SU-DHL-6 (cell line): ENCODE measurements at regions not wholly inside any gene's neighbourhood (a gene's known extent, or its start where the extent isn't known, plus 50 kb on each side); places are given as distances from the start of the nearest gene placed in this dataset.

Experiments used
- H2AFZ ChIP-seq: fragments of 200-600 bp; sonication (generic); 2 replicates; pipeline ENCODE4 v1.6.1; 2014; ENCODE audit warnings: low read depth, mild to moderate bottlenecking, moderate library complexity, mixed read lengths, antibody characterized with exemption, low read length; ENCODE audit not compliant: severe bottlenecking
- H3F3A ChIP-seq: fragments of 200-600 bp; shearing (Covaris generic); 2 replicates; pipeline ENCODE4 v1.6.0; 2016; ENCODE audit warnings: antibody characterized with exemption, mild to moderate bottlenecking; ENCODE audit not compliant: insufficient read depth
- H3K27ac ChIP-seq: fragments of 200-600 bp; sonication (generic); 2 replicates; pipeline ENCODE4 v1.5.1; 2016; ENCODE audit warnings: low read depth, mild to moderate bottlenecking, low read length, moderate library complexity, mixed read lengths
- H3K27me3 ChIP-seq: fragments of 200-600 bp; sonication (generic), shearing (Covaris generic); 2 replicates; pipeline ENCODE4 v1.6.0; 2014; ENCODE audit warnings: mild to moderate bottlenecking, low read length
- H3K36me3 ChIP-seq: fragments of 200-600 bp; sonication (generic); 2 replicates; pipeline ENCODE4 v1.6.1; 2014; ENCODE audit warnings: mild to moderate bottlenecking, low read length, mixed read lengths
- H3K4me2 ChIP-seq: fragments of 300-600, 200-600 bp; shearing (Covaris generic), sonication (generic); 2 replicates; pipeline ENCODE4 v1.6.0; 2014; ENCODE audit warnings: low read length, low read depth, mild to moderate bottlenecking; ENCODE audit not compliant: poor library complexity, severe bottlenecking
- H3K4me3 ChIP-seq: fragments of 200-600 bp; sonication (generic); 2 replicates; pipeline ENCODE4 v1.5.1; 2014; ENCODE audit warnings: antibody characterized with exemption, low read length, mild to moderate bottlenecking, mixed read lengths; ENCODE audit not compliant: insufficient read depth, poor library complexity, severe bottlenecking
- H3K79me2 ChIP-seq: fragments of 200-600 bp; sonication (generic); 2 replicates; pipeline ENCODE4 v1.6.1; 2014; ENCODE audit warnings: mild to moderate bottlenecking, low read length, moderate library complexity; ENCODE audit not compliant: insufficient read depth
- H3K9ac ChIP-seq: fragments of 200-600 bp; sonication (generic); 2 replicates; pipeline ENCODE4 v1.7.0; 2014; ENCODE audit warnings: mild to moderate bottlenecking, low read length
- H3K9me2 ChIP-seq: fragments of 200-600 bp; sonication (generic); replicated peaks from 2 replicates; pipeline ENCODE4 v1.6.1; 2014; ENCODE audit warnings: low read length; ENCODE audit not compliant: insufficient read depth
- H3K9me3 ChIP-seq: fragments of 200-600 bp; sonication (generic); 2 replicates; pipeline ENCODE4 v1.6.1; 2014; ENCODE audit warnings: low read length, mixed read lengths; ENCODE audit not compliant: insufficient read depth
- H4K20me1 ChIP-seq: fragments of 200-600 bp; sonication (generic); 2 replicates; pipeline ENCODE4 v1.6.1; 2014; ENCODE audit warnings: low read depth, mild to moderate bottlenecking, antibody characterized with exemption, low read length, moderate library complexity, mixed read lengths
- EZH2phosphoT487 ChIP-seq: fragments of 200-600 bp; sonication (generic), shearing (Covaris generic); conservative IDR thresholded peaks from 2 replicates; pipeline ENCODE4 v1.6.1; 2018; ENCODE audit warnings: mild to moderate bottlenecking, antibody characterized with exemption, low read length, moderate library complexity, mixed read lengths
- TF ChIP-seq, protein P1 (sequence below): fragments of 200-600 bp; sonication (generic); IDR thresholded peaks from one replicate; pipeline ENCODE4 v1.5.1; 2017; ENCODE audit warnings: antibody characterized with exemption, mild to moderate bottlenecking, low read length, moderate library complexity; ENCODE audit not compliant: insufficient read depth, poor library complexity, severe bottlenecking

DNA sequence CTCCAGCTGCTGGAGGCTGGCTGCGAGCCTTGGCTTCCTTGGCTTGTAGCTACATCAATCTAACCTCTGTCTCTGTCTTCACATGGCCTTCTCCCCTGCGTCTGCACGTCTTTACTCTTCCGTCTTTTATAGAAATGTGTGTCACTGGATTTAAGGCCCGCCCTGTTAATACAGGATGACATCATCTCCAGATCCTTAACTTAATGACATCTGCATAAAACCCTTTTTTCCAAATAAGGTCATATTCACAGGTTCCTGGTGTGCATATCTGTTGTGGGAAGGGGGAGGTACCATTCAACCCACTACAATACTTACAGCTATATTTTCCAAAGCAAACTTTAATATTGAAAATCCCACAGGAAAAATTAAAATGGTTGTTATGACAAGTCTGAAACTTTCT lies 165.3 kb upstream of the FOXD3 start:
- Histone ChIP-seq H3F3A (no peaks in the 10 kb centered on the region), H3K4me2 (no peak overlapping the region), H3K79me2 (no peaks in the 10 kb centered on the region), H3K27me3 (no peaks in the 10 kb centered on the region), H3K9me2 (no peaks in the 10 kb centered on the region), H3K36me3 (no peaks in the 10 kb centered on the region), H3K9me3 (no peaks in the 10 kb centered on the region), H2AFZ (no peak overlapping the region), H4K20me1 (no peaks in the 10 kb centered on the region), H3K4me3 (no peak overlapping the region), H3K9ac (no peak overlapping the region), H3K27ac (no peak overlapping the region)
- no peak for TF ChIP-seq EZH2phosphoT487
- TF ChIP-seq, protein P1, sequence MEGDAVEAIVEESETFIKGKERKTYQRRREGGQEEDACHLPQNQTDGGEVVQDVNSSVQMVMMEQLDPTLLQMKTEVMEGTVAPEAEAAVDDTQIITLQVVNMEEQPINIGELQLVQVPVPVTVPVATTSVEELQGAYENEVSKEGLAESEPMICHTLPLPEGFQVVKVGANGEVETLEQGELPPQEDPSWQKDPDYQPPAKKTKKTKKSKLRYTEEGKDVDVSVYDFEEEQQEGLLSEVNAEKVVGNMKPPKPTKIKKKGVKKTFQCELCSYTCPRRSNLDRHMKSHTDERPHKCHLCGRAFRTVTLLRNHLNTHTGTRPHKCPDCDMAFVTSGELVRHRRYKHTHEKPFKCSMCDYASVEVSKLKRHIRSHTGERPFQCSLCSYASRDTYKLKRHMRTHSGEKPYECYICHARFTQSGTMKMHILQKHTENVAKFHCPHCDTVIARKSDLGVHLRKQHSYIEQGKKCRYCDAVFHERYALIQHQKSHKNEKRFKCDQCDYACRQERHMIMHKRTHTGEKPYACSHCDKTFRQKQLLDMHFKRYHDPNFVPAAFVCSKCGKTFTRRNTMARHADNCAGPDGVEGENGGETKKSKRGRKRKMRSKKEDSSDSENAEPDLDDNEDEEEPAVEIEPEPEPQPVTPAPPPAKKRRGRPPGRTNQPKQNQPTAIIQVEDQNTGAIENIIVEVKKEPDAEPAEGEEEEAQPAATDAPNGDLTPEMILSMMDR = no peak

DNA sequence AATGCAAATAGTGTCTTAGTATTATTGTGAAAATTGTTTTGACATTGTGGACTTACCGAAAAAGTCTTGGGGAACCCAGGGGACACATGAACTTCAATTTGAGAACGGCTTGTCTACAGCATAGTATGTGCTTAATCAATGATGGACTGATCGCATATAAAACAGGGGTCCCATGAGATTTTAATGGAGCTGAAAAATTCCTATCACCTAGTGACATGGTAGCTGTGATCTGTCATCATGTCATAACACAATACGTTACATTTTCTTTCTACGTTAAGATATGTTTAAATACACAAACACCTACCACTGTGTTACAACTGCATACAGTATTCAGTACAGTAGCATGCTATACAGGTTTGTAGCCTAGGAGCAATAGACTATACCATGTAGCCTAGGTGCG lies 153.3 kb upstream of the FOXD3 start:
- Histone ChIP-seq H3K9me3 (no peaks in the 10 kb centered on the region), H3K79me2 (no peaks in the 10 kb centered on the region), H4K20me1 (no peaks in the 10 kb centered on the region), H2AFZ (no peak overlapping the region), H3K36me3 (no peaks in the 10 kb centered on the region), H3K27me3 (no peaks in the 10 kb centered on the region), H3F3A (no peaks in the 10 kb centered on the region), H3K4me3 (no peak overlapping the region), H3K9me2 (no peaks in the 10 kb centered on the region), H3K9ac (no peak overlapping the region), H3K4me2 (no peak overlapping the region), H3K27ac (no peak overlapping the region)
- TF ChIP-seq EZH2phosphoT487 = no peak
- TF ChIP-seq, protein P1 = no peak

DNA sequence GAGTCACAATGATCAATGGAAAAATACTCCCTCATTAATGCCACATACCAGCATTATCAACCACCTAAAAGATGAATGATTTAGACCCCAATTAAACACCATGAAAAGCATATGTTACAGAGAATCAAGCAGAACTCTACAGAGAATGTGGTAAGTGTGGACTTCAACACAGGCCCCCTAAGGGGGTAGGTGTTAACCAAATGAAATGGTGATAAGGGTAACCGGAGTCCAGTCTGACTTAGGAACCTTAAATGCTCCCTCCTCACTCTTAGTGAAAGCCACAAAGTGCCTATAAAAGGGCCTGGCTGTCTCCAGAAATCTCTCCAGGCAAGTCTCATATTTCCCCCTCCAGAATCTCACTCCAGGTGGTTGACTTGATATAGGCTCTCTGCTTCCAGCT lies 149.2 kb upstream of the FOXD3 start:
- H4K20me1 ChIP-seq = no peaks in the 10 kb centered on the region
- no peaks in the 10 kb centered on the region for H3K79me2 ChIP-seq
- no peak overlapping the region for H3K9ac ChIP-seq
- H3K9me3 ChIP-seq = no peaks in the 10 kb centered on the region
- H3K27ac ChIP-seq = no peak overlapping the region
- H3K9me2 ChIP-seq = no peaks in the 10 kb centered on the region
- H3F3A ChIP-seq = no peaks in the 10 kb centered on the region
- H2AFZ ChIP-seq = no peak overlapping the region
- no peak overlapping the region for H3K4me3 ChIP-seq
- no peak overlapping the region for H3K4me2 ChIP-seq
- TF ChIP-seq, protein P1 = no peak
- TF ChIP-seq EZH2phosphoT487 = no peak
- H3K27me3 ChIP-seq = no peaks in the 10 kb centered on the region
- H3K36me3 ChIP-seq = no peaks in the 10 kb centered on the region

DNA sequence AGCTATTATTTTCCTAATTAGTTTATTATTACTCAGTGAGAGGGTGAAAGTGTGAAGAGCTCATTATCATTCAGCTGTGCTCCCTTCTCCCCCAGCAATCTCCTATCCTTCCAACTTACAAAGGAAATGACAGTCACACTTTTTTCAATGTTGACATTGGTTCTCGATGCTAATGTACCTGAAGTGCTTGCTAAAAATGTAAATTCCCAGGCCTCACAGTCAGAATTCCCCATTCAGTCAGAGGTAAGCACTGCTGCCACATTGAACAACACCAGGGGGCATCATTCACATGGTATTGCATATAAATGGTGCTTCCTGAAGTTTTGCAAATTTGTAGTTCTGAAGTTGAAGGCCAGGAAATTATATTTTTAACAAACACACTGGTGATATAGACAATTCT lies 132.7 kb upstream of the FOXD3 start:
- H3K9me2 ChIP-seq = no peaks in the 10 kb centered on the region
- no peaks in the 10 kb centered on the region for H4K20me1 ChIP-seq
- H3K4me2 ChIP-seq = no peak overlapping the region
- TF ChIP-seq, protein P1 = no peak
- TF ChIP-seq EZH2phosphoT487 = no peak
- no peaks in the 10 kb centered on the region for H3K79me2 ChIP-seq
- no peaks in the 10 kb centered on the region for H3K27me3 ChIP-seq
- H3F3A ChIP-seq = no peaks in the 10 kb centered on the region
- no peak overlapping the region for H3K9ac ChIP-seq
- no peaks in the 10 kb centered on the region for H3K36me3 ChIP-seq
- no peak overlapping the region for H3K4me3 ChIP-seq
- no peak overlapping the region for H2AFZ ChIP-seq
- no peaks in the 10 kb centered on the region for H3K9me3 ChIP-seq
- no peak overlapping the region for H3K27ac ChIP-seq
